Bronchial epithelial cell (primary cell): ENCODE measurements at regions not wholly inside any gene's neighbourhood (a gene's known extent, or its start where the extent isn't known, plus 50 kb on each side); places are given as distances from the start of the nearest gene placed in this dataset.

Source experiments
- DNase-seq: peaks from one replicate; pipeline ENCODE4 v3.0.0-alpha.2; 2010; ENCODE audit warnings: low read depth
- FAIRE-seq: peaks from 2 replicates; lab custom pipeline; 2011; peaks lifted over from hg19 to GRCh38; lab: Jason Lieb, UNC
- H3K27me3 ChIP-seq: 2 replicates; pipeline ENCODE4 v1.5.1; 2011; ENCODE audit warnings: low read length; ENCODE audit not compliant: control insufficient read depth, insufficient read depth
- H3K36me3 ChIP-seq: 2 replicates; pipeline ENCODE4 v1.5.1; 2011; ENCODE audit warnings: low read length; ENCODE audit not compliant: control insufficient read depth, insufficient read depth
- H3K4me3 ChIP-seq: 2 replicates; pipeline ENCODE4 v1.5.1; 2011; ENCODE audit warnings: mild to moderate bottlenecking, low read depth, low read length, control low read depth
- CTCF ChIP-seq: IDR thresholded peaks from 2 replicates; pipeline ENCODE4 v1.5.1; 2011; ENCODE audit warnings: mild to moderate bottlenecking, moderate library complexity, low read length, control low read depth, inconsistent platforms; ENCODE audit not compliant: insufficient read depth, severe bottlenecking

GRCh38 chr11:41988951-41989572 lies 529.6 kb upstream of the LRRC4C start:
- Histone ChIP-seq H3K27me3 (no peaks in the 10 kb centered on the region), H3K4me3 (no peak overlapping the region), H3K36me3 (no peaks in the 10 kb centered on the region)
- no peak for TF ChIP-seq CTCF
- FAIRE-seq = no peak
- no peak for DNase-seq

GRCh38 chr11:41989823-41990380 lies 530.5 kb upstream of the LRRC4C start:
- DNase-seq (no peak), FAIRE-seq (no peak)
- no peak overlapping the region for H3K4me3 ChIP-seq
- no peak for TF ChIP-seq CTCF
- no peaks in the 10 kb centered on the region for H3K27me3 ChIP-seq
- H3K36me3 ChIP-seq = no peaks in the 10 kb centered on the region

- no peak overlapping the region for H3K4me3 ChIP-seq
These were observed 537.1 kb upstream of the LRRC4C start for GRCh38 chr11:41996533-41996932.

GRCh38 chr11:41997844-41998401 lies 538.5 kb upstream of the LRRC4C start:
- no peak for DNase-seq
- H3K36me3 ChIP-seq = no peaks in the 10 kb centered on the region
- no peak overlapping the region for H3K4me3 ChIP-seq
- no peak for TF ChIP-seq CTCF
- H3K27me3 ChIP-seq = no peaks in the 10 kb centered on the region
- no peak for FAIRE-seq

More at GRCh38 chr11:41996533-41996932, 537.1 kb upstream of the LRRC4C start:
- FAIRE-seq (no peak), DNase-seq (no peak)
- no peak for TF ChIP-seq CTCF
- Histone ChIP-seq H3K27me3 (no peaks in the 10 kb centered on the region), H3K36me3 (no peaks in the 10 kb centered on the region)

- FAIRE-seq = no peak
- H3K27me3 ChIP-seq = no peaks in the 10 kb centered on the region
- no peak for DNase-seq
- H3K36me3 ChIP-seq = no peaks in the 10 kb centered on the region
- H3K4me3 ChIP-seq = no peak overlapping the region
- TF ChIP-seq CTCF = no peak
These were observed 539.6 kb upstream of the LRRC4C start for GRCh38 chr11:41999066-41999465.
